HG03432 (cell line): ENCODE measurements at regions not wholly inside any gene's neighbourhood (a gene's known extent, or its start where the extent isn't known, plus 50 kb on each side); places are given as distances from the start of the nearest gene placed in this dataset.

ENCODE experiments used
- ATAC-seq: cut with Tn5 transposase; IDR thresholded peaks from one replicate; pipeline ENCODE4 v1.9.1; 2021; ENCODE audit warnings: mild to moderate bottlenecking, moderate library complexity; ENCODE audit not compliant: unreplicated experiment

GRCh38 chr3:165355316-165355715 is 159.1 kb upstream of the SLITRK3 start:
- no peak for ATAC-seq

GRCh38 chr3:165347526-165347925 is 151.3 kb upstream of the SLITRK3 start:
- no peak for ATAC-seq

- no peak for ATAC-seq
These were observed 150.3 kb upstream of the SLITRK3 start for GRCh38 chr3:165346503-165346902.

GRCh38 chr3:165343185-165343584 is 147.0 kb upstream of the SLITRK3 start:
- no peak for ATAC-seq

- no peak for ATAC-seq
These were observed 143.6 kb upstream of the SLITRK3 start for GRCh38 chr3:165339753-165340152.

- no peak for ATAC-seq
These were observed 140.6 kb upstream of the SLITRK3 start for GRCh38 chr3:165336786-165337185.
